Fibroblast of upper back skin (primary cell): ENCODE measurements at regions not wholly inside any gene's neighbourhood (a gene's known extent, or its start where the extent isn't known, plus 50 kb on each side); places are given as distances from the start of the nearest gene placed in this dataset.

Experiments used
- DNase-seq: peaks from one replicate; pipeline ENCODE4 v3.0.0-alpha.2; 2013

- DNase-seq = no peak
These were observed 51.1 kb downstream of the HYCC1 start for GRCh38 chr7:22962775-22963350.

GRCh38 chr7:22958742-22959141 lies 55.2 kb downstream of the HYCC1 start:
- no peak for DNase-seq

GRCh38 chr7:22954251-22954650 lies 59.7 kb downstream of the HYCC1 start:
- DNase-seq = no peak

- DNase-seq = no peak
These were observed 61.5 kb downstream of the HYCC1 start for GRCh38 chr7:22952306-22953015.

- no peak for DNase-seq
These were observed 64.0 kb downstream of the HYCC1 start for GRCh38 chr7:22949944-22950343.

GRCh38 chr7:22949221-22949620 lies 64.7 kb downstream of the HYCC1 start:
- no peak for DNase-seq

GRCh38 chr7:22948770-22949169 lies 65.2 kb downstream of the HYCC1 start:
- DNase-seq = no peak

GRCh38 chr7:22945584-22945983 lies 68.3 kb downstream of the HYCC1 start:
- peak; percentile 38 for DNase-seq

GRCh38 chr7:22944510-22944909 lies 69.4 kb downstream of the HYCC1 start:
- DNase-seq = peak; percentile 29

- DNase-seq = peak; percentile 56
These were observed 69.9 kb downstream of the HYCC1 start for GRCh38 chr7:22944022-22944421.

- no peak for DNase-seq
These were observed 71.7 kb downstream of the HYCC1 start for GRCh38 chr7:22942191-22942590.

GRCh38 chr7:22939842-22940241 lies 74.1 kb downstream of the HYCC1 start:
- no peak for DNase-seq

- DNase-seq = no peak
These were observed 76.0 kb downstream of the HYCC1 start for GRCh38 chr7:22937946-22938345.

GRCh38 chr7:22936246-22936645 lies 77.7 kb downstream of the HYCC1 start:
- no peak for DNase-seq

GRCh38 chr7:22935269-22935668 lies 78.7 kb downstream of the HYCC1 start:
- no peak for DNase-seq

- DNase-seq = peak; percentile 37
These were observed 79.4 kb downstream of the HYCC1 start for GRCh38 chr7:22934473-22935065.

- no peak for DNase-seq
These were observed 79.9 kb downstream of the HYCC1 start for GRCh38 chr7:22934023-22934422.

GRCh38 chr7:22932896-22933295 lies 81.0 kb downstream of the HYCC1 start:
- no peak for DNase-seq

- no peak for DNase-seq
These were observed 82.9 kb downstream of the HYCC1 start for GRCh38 chr7:22931011-22931410.

GRCh38 chr7:22922307-22922706 lies 91.6 kb downstream of the HYCC1 start:
- DNase-seq = no peak

GRCh38 chr7:22921386-22922086 lies 92.4 kb downstream of the HYCC1 start:
- no peak for DNase-seq

GRCh38 chr7:22920672-22921071 lies 93.3 kb downstream of the HYCC1 start:
- no peak for DNase-seq

GRCh38 chr7:22913158-22913557 lies 90.5 kb upstream of the TOMM7 start:
- no peak for DNase-seq

- DNase-seq = no peak
These were observed 89.2 kb upstream of the TOMM7 start for GRCh38 chr7:22911889-22912288.
